Gastrocnemius medialis (tissue), 4 donors: ENCODE measurements at regions not wholly inside any gene's neighbourhood (a gene's known extent, or its start where the extent isn't known, plus 50 kb on each side); places are given as distances from the start of the nearest gene placed in this dataset.

Experiments used
- CTCF ChIP-seq, 5 experiments: fragments of 450-650 bp in 3 of 5; fragments of 200-600 bp in 2 of 5; sonication (generic) in 2 of 5; IDR thresholded peaks in 4 of 5; conservative IDR thresholded peaks in 1 of 5; 1 replicate in 4 of 5; 2 replicates in 1 of 5; pipeline ENCODE4 v1.5.1; 2016 to 2019; ENCODE audit warnings: antibody characterized with exemption in 5 of 5, mild to moderate bottlenecking in 3 of 5, moderate library complexity in 3 of 5
- POLR2A ChIP-seq, 2 donors: fragments of 450-650 bp; IDR thresholded peaks; one replicate each; pipeline ENCODE4 v1.6.1; 2017; ENCODE audit warnings: antibody characterized with exemption in 2 of 2, mild to moderate bottlenecking in 2 of 2, moderate library complexity in 2 of 2

- TF ChIP-seq CTCF (IDR thresholded peaks at IDR 0.05 in 4 of 5, conservative IDR thresholded peaks at IDR 0.05 in 1 of 5) (no peak), POLR2A (IDR thresholded peaks at IDR 0.05) (no peak)
Observed at GRCh38 chr20:11626551-11626950, 291.1 kb upstream of the BTBD3 start.
